ENCODE measurements at regions not wholly inside any gene's neighbourhood (a gene's known extent, or its start where the extent isn't known, plus 50 kb on each side); places are given as distances from the start of the nearest gene placed in this dataset.

DNA sequence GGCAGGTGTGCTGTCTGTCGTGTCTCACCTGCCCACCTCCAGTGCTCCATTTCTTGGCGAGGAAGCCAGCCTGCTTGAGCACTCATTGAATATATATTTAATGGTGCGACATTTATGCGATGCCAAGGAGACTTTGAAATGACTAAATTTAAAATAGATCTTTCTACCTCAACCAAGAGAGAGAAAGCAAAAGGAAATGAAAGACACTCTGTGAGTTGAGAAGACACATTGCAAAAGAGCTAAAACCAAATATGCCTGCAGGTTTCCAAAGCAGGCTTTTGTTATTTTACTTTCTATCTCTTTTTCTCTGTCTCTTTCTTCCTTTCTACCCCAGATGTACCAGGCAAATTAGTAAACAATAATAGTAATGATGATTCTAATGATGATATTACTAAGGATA, 53.6 kb upstream of the AOAH start:
- no peaks in the 10 kb centered on the region for H3K36me3 ChIP-seq
- H3K27me3 ChIP-seq (ENCODE audit: low read depth), result no peaks in the 10 kb centered on the region
- no peak for TF ChIP-seq CTCF (IDR thresholded peaks at IDR 0.05)
- intact Hi-C loops (cut with DNase I), result no loop called here
- ATAC-seq, result no peak
- H3K27ac ChIP-seq, result no peak overlapping the region
- peaks cover 4% of the 10 kb centered on the region for H3K4me1 ChIP-seq
- DNase-seq, result no peak
- H3K4me3 ChIP-seq, result no peak overlapping the region
- H3K9me3 ChIP-seq, result no peaks in the 10 kb centered on the region

DNA sequence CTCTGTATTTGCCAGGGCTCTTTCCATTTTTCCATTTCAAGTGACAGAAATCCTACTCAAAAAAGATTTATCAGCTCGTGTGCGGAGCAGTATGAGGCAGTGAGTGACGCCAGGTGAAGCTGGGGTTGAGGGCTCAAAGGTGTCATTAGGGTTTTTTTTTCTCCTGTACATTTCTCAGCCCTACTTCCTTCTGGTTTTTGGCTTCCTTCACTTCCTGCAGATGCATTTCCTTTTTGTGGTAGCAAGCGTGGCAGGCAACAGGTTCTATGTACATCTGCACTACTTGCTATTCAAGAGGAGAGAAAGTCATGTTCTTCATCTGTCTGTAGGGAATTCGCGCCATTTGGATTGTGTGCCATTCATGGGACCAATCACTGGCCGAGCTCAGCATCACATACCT, 52.8 kb upstream of the AOAH start:
- Histone ChIP-seq H3K4me1 (peaks cover 4% of the 10 kb centered on the region), H3K27ac (no peak overlapping the region), H3K9me3 (no peaks in the 10 kb centered on the region), H3K4me3 (no peak overlapping the region), H3K36me3 (no peaks in the 10 kb centered on the region), H3K27me3 (ENCODE audit: low read depth) (no peaks in the 10 kb centered on the region)
- ATAC-seq (peak in 1 of 2 donors; percentile 61), DNase-seq (no peak)
- TF ChIP-seq CTCF (IDR thresholded peaks at IDR 0.05), result no peak
- intact Hi-C loops (cut with DNase I), result no loop called here

GRCh38 chr7:36775676-36776075, 51.4 kb upstream of the AOAH start:
- DNase-seq, result no peak
- intact Hi-C loops (cut with DNase I), result no loop called here
- Histone ChIP-seq H3K27me3 (ENCODE audit: low read depth) (no peaks in the 10 kb centered on the region), H3K27ac (no peak overlapping the region), H3K36me3 (no peaks in the 10 kb centered on the region), H3K4me1 (peaks cover 4% of the 10 kb centered on the region), H3K9me3 (no peaks in the 10 kb centered on the region), H3K4me3 (no peak overlapping the region)
- TF ChIP-seq CTCF (IDR thresholded peaks at IDR 0.05), result no peak
- ATAC-seq, result peak; percentile 59 to 73

DNA sequence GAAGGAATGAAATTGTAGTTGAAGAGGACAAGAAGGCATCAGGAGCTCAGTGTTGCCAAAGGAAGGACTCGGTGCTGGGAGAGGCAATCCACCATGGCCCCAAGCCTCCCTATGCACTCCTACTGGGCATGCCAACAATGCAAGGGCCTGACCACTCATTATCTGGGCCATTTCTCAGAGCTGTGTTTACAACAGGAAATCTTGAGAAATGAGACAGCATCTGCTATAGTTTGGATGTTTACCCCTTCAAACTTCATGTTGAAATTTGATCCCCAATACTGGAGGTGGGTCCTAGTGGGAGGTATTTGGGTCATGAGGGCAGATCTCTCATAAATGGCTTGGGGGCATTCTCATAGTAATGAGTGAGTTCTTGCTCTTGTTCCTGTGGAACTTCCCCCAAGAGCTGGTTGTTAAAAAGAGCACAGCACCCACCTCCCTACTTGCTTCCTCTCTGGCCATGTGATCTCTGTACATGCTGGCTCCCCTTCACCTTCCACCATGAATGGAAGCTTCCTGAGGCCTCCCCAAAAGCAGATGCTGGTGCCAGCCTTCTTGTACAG, 50.8 kb upstream of the AOAH start:
- no peak overlapping the region for H3K27ac ChIP-seq
- TF ChIP-seq CTCF (IDR thresholded peaks at IDR 0.05), result no peak
- intact Hi-C loops (cut with DNase I), result no loop called here
- no peak overlapping the region for H3K4me3 ChIP-seq
- H3K36me3 ChIP-seq, result no peaks in the 10 kb centered on the region
- DNase-seq, result no peak
- H3K27me3 ChIP-seq (ENCODE audit: low read depth), result no peaks in the 10 kb centered on the region
- H3K9me3 ChIP-seq, result no peaks in the 10 kb centered on the region
- peaks cover 4% of the 10 kb centered on the region for H3K4me1 ChIP-seq
- ATAC-seq, result no peak
